ENCODE measurements at regions not wholly inside any gene's neighbourhood (a gene's known extent, or its start where the extent isn't known, plus 50 kb on each side); places are given as distances from the start of the nearest gene placed in this dataset.

DNA sequence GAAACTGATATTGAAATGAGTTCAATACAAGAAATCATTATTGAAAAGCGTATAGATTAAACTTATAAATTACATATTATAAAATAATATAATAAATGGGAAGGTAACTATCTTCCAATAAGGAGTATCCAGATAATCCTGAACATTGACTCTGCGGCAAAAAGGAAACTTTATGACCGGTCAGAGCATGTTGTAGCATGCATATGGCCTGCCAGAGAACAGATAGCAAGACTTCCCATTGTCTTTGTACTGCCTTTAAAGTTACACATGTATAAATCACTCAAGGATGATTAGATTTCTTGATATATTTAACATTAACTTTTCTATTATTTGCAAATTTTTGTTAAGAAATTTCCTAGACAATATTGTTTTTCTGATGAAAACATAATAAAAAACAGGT is 56.2 kb upstream of the ETV1 start:
- ChIA-PET POLR2A (no interaction called here), CTCF (no interaction called here)
- Histone ChIP-seq H3K4me3 (ENCODE audit: low read depth in 2 of 2, low read length in 1 of 2) (no peak overlapping the region), H3K9me2 (no peaks in the 10 kb centered on the region), H3K4me1 (ENCODE audit: control insufficient read depth in 1 of 2, insufficient read depth in 2 of 2, low read depth in 1 of 2, low read length in 1 of 2) (no peaks in the 10 kb centered on the region; a peak in 1 of 4 replicates), H3K27ac (ENCODE audit: low read depth in 2 of 2, low read length in 1 of 2) (no peak overlapping the region), H4K20me1 (ENCODE audit: insufficient read depth) (no peaks in the 10 kb centered on the region), H3F3A (replicated peaks; ENCODE audit: insufficient read depth) (no peaks in the 10 kb centered on the region), H3K9ac (no peak overlapping the region), H3K27me3 (ENCODE audit: insufficient read depth) (no peaks in the 10 kb centered on the region), H3K9me3 (no peaks in the 10 kb centered on the region; the same call in 1 of the 2 replicates), H2AFZ (ENCODE audit: low read depth) (no peak overlapping the region), H3K79me2 (ENCODE audit: insufficient read depth) (no peaks in the 10 kb centered on the region), H3K36me3 (replicated peaks in 1 of 2; ENCODE audit: control insufficient read depth in 1 of 2, insufficient read depth in 2 of 2, low read length in 1 of 2) (no peaks in the 10 kb centered on the region), H3K4me2 (no peak overlapping the region)
- 82% methylated on average over 3 of the region's 3 CpGs for WGBS (ENCODE audit: low lambda C conversion rate)
- TF ChIP-seq RXRA (IDR thresholded peaks at IDR 0.05; ENCODE audit: borderline replicate concordance, low read depth) = no peak
- TF ChIP-seq SIN3A (IDR thresholded peaks at IDR 0.05; ENCODE audit: borderline replicate concordance, low read depth, low read length) = no peak
- TF ChIP-seq RFX5 (IDR thresholded peaks at IDR 0.05; ENCODE audit: low read length) = no peak
- TF ChIP-seq, protein P1, sequence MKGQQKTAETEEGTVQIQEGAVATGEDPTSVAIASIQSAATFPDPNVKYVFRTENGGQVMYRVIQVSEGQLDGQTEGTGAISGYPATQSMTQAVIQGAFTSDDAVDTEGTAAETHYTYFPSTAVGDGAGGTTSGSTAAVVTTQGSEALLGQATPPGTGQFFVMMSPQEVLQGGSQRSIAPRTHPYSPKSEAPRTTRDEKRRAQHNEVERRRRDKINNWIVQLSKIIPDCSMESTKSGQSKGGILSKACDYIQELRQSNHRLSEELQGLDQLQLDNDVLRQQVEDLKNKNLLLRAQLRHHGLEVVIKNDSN (IDR thresholded peaks at IDR 0.05; ENCODE audit: borderline replicate concordance, low read depth) = no peak
- no peak for DNase-seq

DNA sequence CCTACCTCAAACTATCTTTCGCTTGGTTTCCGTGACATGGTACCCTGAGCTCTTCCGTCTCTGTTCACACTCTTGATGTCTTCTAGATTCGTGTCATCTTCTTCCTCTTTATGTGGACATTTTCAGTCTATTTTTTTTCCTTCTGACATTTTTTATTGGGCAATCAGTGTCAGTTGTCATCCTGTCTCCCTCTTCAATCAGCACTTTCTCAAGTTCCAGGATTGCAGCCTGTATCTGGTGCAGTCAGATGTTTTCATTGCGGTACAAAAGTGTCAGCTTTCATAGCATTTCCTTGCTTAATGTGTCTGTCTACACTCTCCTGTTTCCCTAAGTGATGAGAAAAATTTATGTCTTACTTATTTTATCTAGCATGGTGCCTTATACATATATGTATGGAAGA is 51.1 kb upstream of the ETV1 start:
- H3K4me2 ChIP-seq = no peak overlapping the region
- H3K36me3 ChIP-seq (replicated peaks in 1 of 2; ENCODE audit: control insufficient read depth in 1 of 2, insufficient read depth in 2 of 2, low read length in 1 of 2) = no peaks in the 10 kb centered on the region
- no peaks in the 10 kb centered on the region for H3K4me1 ChIP-seq (ENCODE audit: control insufficient read depth in 1 of 2, insufficient read depth in 2 of 2, low read depth in 1 of 2, low read length in 1 of 2)
- no peaks in the 10 kb centered on the region for H3K79me2 ChIP-seq (ENCODE audit: insufficient read depth)
- no peaks in the 10 kb centered on the region for H3K27me3 ChIP-seq (ENCODE audit: insufficient read depth)
- ChIA-PET POLR2A (no interaction called here), CTCF (no interaction called here)
- H3K9ac ChIP-seq = no peak overlapping the region
- H3K4me3 ChIP-seq (ENCODE audit: low read depth in 2 of 2, low read length in 1 of 2) = no peak overlapping the region
- H3K9me3 ChIP-seq = no peaks in the 10 kb centered on the region; the same call in 1 of the 2 replicates
- no peak overlapping the region for H2AFZ ChIP-seq (ENCODE audit: low read depth)
- DNase-seq = no peak
- TF ChIP-seq EZH2phosphoT487 (IDR thresholded peaks at IDR 0.05; ENCODE audit: borderline replicate concordance, low read depth) (no peak), CHD2 (IDR thresholded peaks at IDR 0.05; ENCODE audit: low read length, partially characterized antibody) (no peak), MXI1 (IDR thresholded peaks at IDR 0.05; ENCODE audit: low read depth, low read length) (no peak), RCOR1 (IDR thresholded peaks at IDR 0.05; ENCODE audit: low read length) (no peak), FOSL2 (IDR thresholded peaks at IDR 0.05; ENCODE audit: borderline replicate concordance, low read depth) (no peak), NRF1 (IDR thresholded peaks at IDR 0.05; ENCODE audit: low read depth, low read length) (no peak), FOXJ3 (CRISPR knock-in tag; IDR thresholded peaks at IDR 0.05) (no peak), TEAD4 (IDR thresholded peaks at IDR 0.05; ENCODE audit: borderline replicate concordance, insufficient read depth) (no peak), NFIC (IDR thresholded peaks at IDR 0.05; ENCODE audit: borderline replicate concordance) (no peak), FOXM1 (IDR thresholded peaks at IDR 0.05; ENCODE audit: low read depth) (no peak), EP300 (IDR thresholded peaks at IDR 0.05; ENCODE audit: borderline replicate concordance in 1 of 2, low read depth in 1 of 2, low read length in 1 of 2) (no peak), SIN3A (IDR thresholded peaks at IDR 0.05; ENCODE audit: borderline replicate concordance, low read depth, low read length) (no peak), RAD21 (IDR thresholded peaks at IDR 0.05; ENCODE audit: low read length) (no peak), GABPA (IDR thresholded peaks at IDR 0.05; ENCODE audit: low read depth) (no peak), SMC3 (IDR thresholded peaks at IDR 0.05; ENCODE audit: low read depth, low read length) (no peak)
- TF ChIP-seq, protein P2, sequence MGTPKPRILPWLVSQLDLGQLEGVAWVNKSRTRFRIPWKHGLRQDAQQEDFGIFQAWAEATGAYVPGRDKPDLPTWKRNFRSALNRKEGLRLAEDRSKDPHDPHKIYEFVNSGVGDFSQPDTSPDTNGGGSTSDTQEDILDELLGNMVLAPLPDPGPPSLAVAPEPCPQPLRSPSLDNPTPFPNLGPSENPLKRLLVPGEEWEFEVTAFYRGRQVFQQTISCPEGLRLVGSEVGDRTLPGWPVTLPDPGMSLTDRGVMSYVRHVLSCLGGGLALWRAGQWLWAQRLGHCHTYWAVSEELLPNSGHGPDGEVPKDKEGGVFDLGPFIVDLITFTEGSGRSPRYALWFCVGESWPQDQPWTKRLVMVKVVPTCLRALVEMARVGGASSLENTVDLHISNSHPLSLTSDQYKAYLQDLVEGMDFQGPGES (IDR thresholded peaks at IDR 0.05; ENCODE audit: low read depth, low read length) = no peak
- TF ChIP-seq, protein P3, sequence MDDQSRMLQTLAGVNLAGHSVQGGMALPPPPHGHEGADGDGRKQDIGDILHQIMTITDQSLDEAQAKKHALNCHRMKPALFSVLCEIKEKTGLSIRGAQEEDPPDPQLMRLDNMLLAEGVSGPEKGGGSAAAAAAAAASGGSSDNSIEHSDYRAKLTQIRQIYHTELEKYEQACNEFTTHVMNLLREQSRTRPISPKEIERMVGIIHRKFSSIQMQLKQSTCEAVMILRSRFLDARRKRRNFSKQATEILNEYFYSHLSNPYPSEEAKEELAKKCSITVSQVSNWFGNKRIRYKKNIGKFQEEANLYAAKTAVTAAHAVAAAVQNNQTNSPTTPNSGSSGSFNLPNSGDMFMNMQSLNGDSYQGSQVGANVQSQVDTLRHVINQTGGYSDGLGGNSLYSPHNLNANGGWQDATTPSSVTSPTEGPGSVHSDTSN (IDR thresholded peaks at IDR 0.05) = no peak
- TF ChIP-seq, protein P1 (IDR thresholded peaks at IDR 0.05; ENCODE audit: borderline replicate concordance, low read depth) = no peak
- TF ChIP-seq, protein P4, sequence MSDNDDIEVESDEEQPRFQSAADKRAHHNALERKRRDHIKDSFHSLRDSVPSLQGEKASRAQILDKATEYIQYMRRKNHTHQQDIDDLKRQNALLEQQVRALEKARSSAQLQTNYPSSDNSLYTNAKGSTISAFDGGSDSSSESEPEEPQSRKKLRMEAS (IDR thresholded peaks at IDR 0.05; ENCODE audit: low read depth) = no peak
- no peaks in the 10 kb centered on the region for H3F3A ChIP-seq (replicated peaks; ENCODE audit: insufficient read depth)
- H3K9me2 ChIP-seq = no peaks in the 10 kb centered on the region
- H4K20me1 ChIP-seq (ENCODE audit: insufficient read depth) = no peaks in the 10 kb centered on the region
- WGBS (ENCODE audit: low lambda C conversion rate) = 86% methylated on average over 5 of the region's 5 CpGs
- H3K27ac ChIP-seq (ENCODE audit: low read depth in 2 of 2, low read length in 1 of 2) = no peak overlapping the region
